Psoas muscle (tissue), 7 donors: ENCODE measurements at regions not wholly inside any gene's neighbourhood (a gene's known extent, or its start where the extent isn't known, plus 50 kb on each side); places are given as distances from the start of the nearest gene placed in this dataset.
A peak's percentile ranks its signal among the peaks of the same experiment; 100 is the strongest.

Source experiments
- ATAC-seq, 4 donors: fragments of 200-7000 bp; cut with Tn5 transposase; one replicate each; pipeline ENCODE4 v1.9.1; 2020; ENCODE audit warnings: moderate library complexity in 3 of 4, mild to moderate bottlenecking in 2 of 4
- DNase-seq, 2 donors: peaks; one replicate each; pipeline ENCODE4 v3.0.0-alpha.2; 2020
- H3K27ac ChIP-seq: fragments of 200-600 bp; one replicate; pipeline ENCODE4 v1.8.0; 2022
- H3K27me3 ChIP-seq, 3 donors: fragments of 200-600 bp in 1 of 3; one replicate each; pipeline versions ENCODE4 v1.6.1 to v1.8.0; 2013 to 2022; ENCODE audit warnings: low read length in 2 of 3, mild to moderate bottlenecking in 2 of 3, moderate library complexity in 1 of 3; ENCODE audit not compliant: insufficient read depth in 3 of 3
- H3K36me3 ChIP-seq, 2 donors: fragments of 200-600 bp in 1 of 2; one replicate each; pipeline versions ENCODE4 v1.6.1 to v1.8.0; 2013 to 2022; ENCODE audit warnings: low read depth in 1 of 2, mild to moderate bottlenecking in 1 of 2, moderate library complexity in 1 of 2; ENCODE audit not compliant: insufficient read depth in 1 of 2
- H3K4me1 ChIP-seq: fragments of 200-600 bp; one replicate; pipeline ENCODE4 v1.8.0; 2022
- H3K4me3 ChIP-seq: fragments of 200-600 bp; one replicate; pipeline ENCODE4 v1.8.0; 2022; ENCODE audit warnings: mild to moderate bottlenecking
- H3K9me3 ChIP-seq: fragments of 200-600 bp; one replicate; pipeline ENCODE4 v1.8.0; 2022
- WGBS, 3 donors: extraction: QIAGEN DNeasy Blood & Tissue Kit; methylation state at CpG; one replicate each; pipeline versions ENCODE4 v1.1.6 to v1.1.7; 2013; 5-methylcytosine and 5-hydroxymethylcytosine counted together
- intact Hi-C, 2 donors: fragments of 100-400 bp; cut with DNase I; formaldehyde crosslinking; loops; one replicate each; pipeline versions ENCODE4 v1.11.0 to v1.14.2; 2022
- TF ChIP-seq, protein P1 (sequence below): fragments of 200-600 bp; IDR thresholded peaks from one replicate; pipeline ENCODE4 v1.8.0; 2022; ENCODE audit warnings: antibody characterized with exemption
- donor health status: healthy with polysubstance abuse.
- donor health status: DM: no; HTN: no; CAD: no; lungs with moderate emphysema.
- donor health status: Bipolar disorder and iron deficiency.
- donor health status: healthy.
- donor health status: DM: yes; HTN: yes; CAD: no.
- donor health status: DM: no; HTN: no; CAD: no.
- donor health status: DM: yes; HTN: yes; CAD: no.

DNA sequence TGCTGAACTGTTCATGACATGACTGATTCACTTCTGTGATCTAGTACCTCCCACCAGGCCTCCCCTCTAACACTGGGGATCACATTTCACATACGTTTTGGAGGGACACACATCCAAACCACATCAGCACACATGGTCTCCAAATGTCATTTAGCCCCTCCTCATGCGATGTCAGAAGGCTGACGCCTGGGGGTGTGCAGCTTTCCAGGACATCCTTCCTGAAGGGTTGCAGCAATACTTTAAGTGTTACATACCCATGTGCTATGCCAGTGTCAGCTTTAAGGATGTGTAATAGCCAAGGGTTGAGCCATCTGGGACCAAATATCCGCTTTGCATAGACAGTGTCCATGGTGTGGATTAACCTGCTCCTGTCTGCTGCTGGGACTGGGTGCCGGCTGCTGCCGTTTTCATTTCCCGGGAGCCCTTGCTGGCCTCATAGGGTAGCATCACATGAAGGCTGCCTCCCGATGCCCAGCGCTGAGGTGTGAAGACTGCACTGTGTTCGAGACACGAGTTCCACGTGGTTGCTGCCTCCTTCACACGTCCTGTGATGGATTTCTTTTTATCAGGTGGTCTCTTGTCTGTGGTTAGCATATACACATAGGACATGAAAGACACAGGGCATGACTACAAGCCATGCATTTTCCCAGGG, 219.0 kb downstream of the THBS2 start:
- Histone ChIP-seq H3K4me3 (no peak overlapping the region), H3K4me1 (no peaks in the 10 kb centered on the region), H3K27me3 (no peaks in the 10 kb centered on the region), H3K27ac (no peak overlapping the region), H3K9me3 (peaks cover 9% of the 10 kb centered on the region), H3K36me3 (no peaks in the 10 kb centered on the region)
- ATAC-seq (no peak), DNase-seq (no peak)
- WGBS, 3 donors, result 88 to 90% (median 89%) methylated on average over 13 of the region's 13 CpGs
- intact Hi-C loops, result no loop called here
- TF ChIP-seq, protein P1, sequence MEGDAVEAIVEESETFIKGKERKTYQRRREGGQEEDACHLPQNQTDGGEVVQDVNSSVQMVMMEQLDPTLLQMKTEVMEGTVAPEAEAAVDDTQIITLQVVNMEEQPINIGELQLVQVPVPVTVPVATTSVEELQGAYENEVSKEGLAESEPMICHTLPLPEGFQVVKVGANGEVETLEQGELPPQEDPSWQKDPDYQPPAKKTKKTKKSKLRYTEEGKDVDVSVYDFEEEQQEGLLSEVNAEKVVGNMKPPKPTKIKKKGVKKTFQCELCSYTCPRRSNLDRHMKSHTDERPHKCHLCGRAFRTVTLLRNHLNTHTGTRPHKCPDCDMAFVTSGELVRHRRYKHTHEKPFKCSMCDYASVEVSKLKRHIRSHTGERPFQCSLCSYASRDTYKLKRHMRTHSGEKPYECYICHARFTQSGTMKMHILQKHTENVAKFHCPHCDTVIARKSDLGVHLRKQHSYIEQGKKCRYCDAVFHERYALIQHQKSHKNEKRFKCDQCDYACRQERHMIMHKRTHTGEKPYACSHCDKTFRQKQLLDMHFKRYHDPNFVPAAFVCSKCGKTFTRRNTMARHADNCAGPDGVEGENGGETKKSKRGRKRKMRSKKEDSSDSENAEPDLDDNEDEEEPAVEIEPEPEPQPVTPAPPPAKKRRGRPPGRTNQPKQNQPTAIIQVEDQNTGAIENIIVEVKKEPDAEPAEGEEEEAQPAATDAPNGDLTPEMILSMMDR, result no peak

DNA sequence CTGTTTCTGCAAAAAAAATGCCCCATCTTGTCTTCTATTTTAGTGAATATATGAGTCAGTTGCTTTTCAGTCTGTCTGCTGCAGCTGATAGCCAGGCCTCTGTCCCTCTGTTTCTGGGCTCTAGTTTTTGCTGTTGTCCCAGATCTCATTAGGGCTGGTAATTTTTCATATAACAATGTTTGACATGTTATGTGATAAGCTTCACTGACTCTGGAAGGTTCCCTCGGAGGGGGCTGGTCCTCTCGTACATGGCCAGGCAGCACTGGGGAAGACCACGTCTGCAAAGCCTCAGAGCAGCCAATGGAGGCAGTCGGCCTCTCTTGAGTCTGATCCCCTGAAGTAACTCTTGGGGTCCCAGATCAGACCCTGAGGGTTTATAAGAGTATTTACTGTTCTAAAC, 223.8 kb downstream of the THBS2 start:
- no peak for ATAC-seq
- DNase-seq, result no peak
- H3K4me3 ChIP-seq, result no peak overlapping the region
- H3K27me3 ChIP-seq, result no peaks in the 10 kb centered on the region
- H3K4me1 ChIP-seq, result no peaks in the 10 kb centered on the region
- no peaks in the 10 kb centered on the region for H3K36me3 ChIP-seq
- WGBS, 3 donors, result 79 to 89% (median 87%) methylated on average over 4 of the region's 4 CpGs
- intact Hi-C loops, result no loop called here
- TF ChIP-seq, protein P1, result no peak
- H3K27ac ChIP-seq, result no peak overlapping the region
- H3K9me3 ChIP-seq, result no peaks in the 10 kb centered on the region

DNA sequence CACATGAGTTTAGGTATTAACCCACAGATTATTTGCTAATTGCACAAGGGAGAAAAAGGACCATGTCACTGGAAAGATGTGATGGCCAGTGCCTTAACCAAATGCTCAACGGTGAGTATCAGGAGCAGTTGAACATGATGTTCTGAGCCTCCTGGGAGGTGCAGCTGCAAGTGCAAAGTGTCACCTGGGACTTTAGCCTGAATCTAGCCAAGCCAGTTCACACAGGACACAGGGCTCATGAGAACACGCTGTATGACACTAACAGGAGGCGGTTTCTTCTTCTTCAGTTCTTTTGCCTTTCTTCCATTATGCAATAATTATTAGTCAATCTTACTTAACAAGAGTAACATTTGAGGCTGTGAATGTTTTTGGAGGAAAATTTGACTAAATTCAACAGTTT, 225.3 kb downstream of the THBS2 start:
- no peaks in the 10 kb centered on the region for H3K36me3 ChIP-seq
- H3K4me3 ChIP-seq, result no peak overlapping the region
- H3K9me3 ChIP-seq, result no peaks in the 10 kb centered on the region
- no peaks in the 10 kb centered on the region for H3K4me1 ChIP-seq
- no peaks in the 10 kb centered on the region for H3K27me3 ChIP-seq
- WGBS, 3 donors, result 63 to 73% (median 66%) methylated on average over 3 of the region's 3 CpGs
- H3K27ac ChIP-seq, result no peak overlapping the region
- ATAC-seq (peak in 1 of 4 donors; percentile 35), DNase-seq (no peak)
- TF ChIP-seq, protein P1, result no peak
- intact Hi-C loops, result no loop called here

DNA sequence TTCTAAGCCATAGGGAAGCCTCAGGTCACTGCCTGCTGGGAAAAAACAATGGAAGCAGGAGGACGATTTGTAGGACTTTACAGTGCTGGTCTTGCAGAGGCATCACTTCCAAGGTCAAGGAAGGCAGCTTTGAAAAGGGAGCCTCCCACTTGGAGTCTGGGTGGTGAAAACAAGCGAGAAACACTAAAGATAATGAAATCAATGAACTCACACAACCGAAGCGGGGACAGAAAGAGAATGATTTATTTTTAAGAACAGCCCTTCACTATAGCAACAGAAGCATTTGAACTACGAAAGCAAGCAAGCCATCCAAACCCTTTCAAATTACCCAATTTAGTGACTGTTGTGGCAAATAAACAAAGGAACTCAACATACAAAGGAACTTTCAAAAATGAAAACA, 227.5 kb downstream of the THBS2 start:
- no peak for ATAC-seq
- TF ChIP-seq, protein P1, result no peak
- intact Hi-C loops, result no loop called here

DNA sequence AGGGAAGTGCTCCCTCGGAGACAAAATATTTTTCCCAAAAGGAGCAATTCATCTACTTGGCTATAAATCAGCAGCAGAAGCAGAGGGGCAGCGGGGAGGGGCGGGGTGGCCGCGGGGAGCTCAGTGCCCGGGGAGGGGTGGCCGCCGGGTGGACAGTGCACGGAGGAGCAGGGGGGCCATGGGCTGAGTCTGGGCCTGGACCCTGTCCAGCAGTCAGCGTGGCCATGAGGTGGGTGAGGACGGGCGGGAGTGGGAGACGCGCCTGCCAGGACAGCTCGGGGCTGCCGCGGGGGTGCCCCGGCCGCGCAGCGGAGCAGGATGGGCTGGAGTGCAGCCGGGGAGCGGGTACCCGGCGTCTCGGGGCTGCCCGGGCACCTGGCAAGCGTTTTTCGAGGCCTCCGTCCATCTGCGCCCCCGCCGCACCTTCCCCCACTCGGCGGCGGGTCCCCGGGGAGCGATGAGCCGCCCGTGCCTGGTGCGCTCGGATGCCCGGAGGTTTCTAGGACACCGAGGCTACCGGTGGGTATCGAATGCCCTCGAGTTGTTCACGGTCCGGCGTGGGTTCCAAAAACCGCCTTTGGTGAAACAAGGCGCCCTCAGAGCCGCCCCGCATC, 229.5 kb downstream of the THBS2 start:
- no peak overlapping the region for H3K27ac ChIP-seq
- no peaks in the 10 kb centered on the region for H3K27me3 ChIP-seq
- no peak overlapping the region for H3K4me3 ChIP-seq
- H3K9me3 ChIP-seq, result no peaks in the 10 kb centered on the region
- TF ChIP-seq, protein P1, result no peak
- H3K36me3 ChIP-seq, result no peaks in the 10 kb centered on the region
- ATAC-seq, result no peak
- intact Hi-C loops, result no loop called here
- WGBS, 3 donors, result 94 to 97% (median 96%) methylated on average over 39 to 54 of the region's 54 CpGs
- no peak for DNase-seq
- no peaks in the 10 kb centered on the region for H3K4me1 ChIP-seq

More for the DNA sequence above, 227.5 kb downstream of the THBS2 start:
- 82 to 86% (median 86%) methylated on average over 5 of the region's 5 CpGs for WGBS, 3 donors
- Histone ChIP-seq H3K4me3 (no peak overlapping the region), H3K36me3 (no peaks in the 10 kb centered on the region), H3K27ac (no peak overlapping the region), H3K9me3 (no peaks in the 10 kb centered on the region), H3K4me1 (no peaks in the 10 kb centered on the region), H3K27me3 (no peaks in the 10 kb centered on the region)
- no peak for DNase-seq
